Breast epithelium (tissue), 3 donors: ENCODE measurements at regions not wholly inside any gene's neighbourhood (a gene's known extent, or its start where the extent isn't known, plus 50 kb on each side); places are given as distances from the start of the nearest gene placed in this dataset.

Source experiments
- POLR2A ChIP-seq: fragments of 450-650 bp; IDR thresholded peaks from one replicate; pipeline ENCODE4 v1.6.1; 2016; ENCODE audit warnings: antibody characterized with exemption, mild to moderate bottlenecking, moderate library complexity
- POLR2AphosphoS5 ChIP-seq, 3 donors: sonication (generic); formaldehyde crosslinking; IDR thresholded peaks; one replicate each; pipeline ENCODE4 v1.6.1; 2017; ENCODE audit warnings: antibody characterized with exemption in 3 of 3
- TF ChIP-seq, protein P1 (sequence below), 3 donors: fragments of 450-650 bp; IDR thresholded peaks; one replicate each; pipeline ENCODE4 v1.5.1; 2016 to 2017; ENCODE audit warnings: antibody characterized with exemption in 3 of 3, mild to moderate bottlenecking in 3 of 3, moderate library complexity in 3 of 3

DNA sequence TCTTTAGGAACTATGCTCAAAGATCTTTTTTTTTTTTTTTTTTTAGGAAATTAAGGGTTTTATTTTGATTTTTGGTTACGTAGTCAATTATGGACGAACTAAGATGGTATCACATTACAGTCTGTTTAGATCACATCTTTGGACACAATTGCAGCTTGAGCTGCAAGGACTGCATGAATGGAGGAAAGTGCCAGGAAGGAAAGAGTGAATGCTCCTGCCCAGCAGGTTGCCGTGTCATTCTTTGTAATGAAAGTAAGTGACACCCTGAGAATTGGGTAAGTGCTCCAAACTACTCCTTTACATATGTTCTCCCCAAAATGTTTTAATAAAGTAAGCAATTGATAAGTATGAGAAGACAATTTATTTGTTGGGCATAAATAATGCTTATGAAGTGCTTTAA is 716.5 kb upstream of the GOLIM4 start:
- TF ChIP-seq POLR2AphosphoS5 (IDR thresholded peaks at IDR 0.05) (no peak), POLR2A (no peak)
- TF ChIP-seq, protein P1, sequence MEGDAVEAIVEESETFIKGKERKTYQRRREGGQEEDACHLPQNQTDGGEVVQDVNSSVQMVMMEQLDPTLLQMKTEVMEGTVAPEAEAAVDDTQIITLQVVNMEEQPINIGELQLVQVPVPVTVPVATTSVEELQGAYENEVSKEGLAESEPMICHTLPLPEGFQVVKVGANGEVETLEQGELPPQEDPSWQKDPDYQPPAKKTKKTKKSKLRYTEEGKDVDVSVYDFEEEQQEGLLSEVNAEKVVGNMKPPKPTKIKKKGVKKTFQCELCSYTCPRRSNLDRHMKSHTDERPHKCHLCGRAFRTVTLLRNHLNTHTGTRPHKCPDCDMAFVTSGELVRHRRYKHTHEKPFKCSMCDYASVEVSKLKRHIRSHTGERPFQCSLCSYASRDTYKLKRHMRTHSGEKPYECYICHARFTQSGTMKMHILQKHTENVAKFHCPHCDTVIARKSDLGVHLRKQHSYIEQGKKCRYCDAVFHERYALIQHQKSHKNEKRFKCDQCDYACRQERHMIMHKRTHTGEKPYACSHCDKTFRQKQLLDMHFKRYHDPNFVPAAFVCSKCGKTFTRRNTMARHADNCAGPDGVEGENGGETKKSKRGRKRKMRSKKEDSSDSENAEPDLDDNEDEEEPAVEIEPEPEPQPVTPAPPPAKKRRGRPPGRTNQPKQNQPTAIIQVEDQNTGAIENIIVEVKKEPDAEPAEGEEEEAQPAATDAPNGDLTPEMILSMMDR (IDR thresholded peaks at IDR 0.05), result no peak
